ENCODE measurements at regions not wholly inside any gene's neighbourhood (a gene's known extent, or its start where the extent isn't known, plus 50 kb on each side); places are given as distances from the start of the nearest gene placed in this dataset.
"Not testable (repeated sequence)": the region's sequence is repeated elsewhere in the genome, so short reads cannot be mapped to it uniquely, and the experiment has no call there.

DNA sequence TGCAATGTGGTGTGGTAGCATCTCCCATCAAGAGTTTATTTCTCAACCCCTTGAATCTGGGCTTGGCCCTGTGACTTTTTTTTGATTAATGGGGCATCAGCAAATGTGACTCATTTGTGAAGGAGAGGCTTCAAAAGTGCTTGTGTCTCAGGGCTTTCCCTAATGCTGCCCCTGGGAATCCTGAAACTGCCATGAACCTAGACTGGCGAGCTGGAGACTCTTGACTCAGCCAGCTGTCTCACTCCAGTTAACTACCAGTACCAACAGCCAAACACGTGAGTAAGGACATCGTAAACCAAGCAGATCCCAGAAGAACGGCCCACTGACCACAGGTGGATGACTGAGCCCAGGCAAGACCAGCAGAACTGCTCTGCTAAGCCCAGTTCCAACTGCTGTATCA, 72.8 kb upstream of the ADTRP start:
- H3K4me3 ChIP-seq (replicated peaks in 1 of 2; ENCODE audit: low read depth in 2 of 2, low read length in 2 of 2), result no peak overlapping the region
- peak in 1 of 2 donors; percentile 76 for DNase-seq (ENCODE audit: low read depth in 2 of 2)
- TF ChIP-seq, protein P1, sequence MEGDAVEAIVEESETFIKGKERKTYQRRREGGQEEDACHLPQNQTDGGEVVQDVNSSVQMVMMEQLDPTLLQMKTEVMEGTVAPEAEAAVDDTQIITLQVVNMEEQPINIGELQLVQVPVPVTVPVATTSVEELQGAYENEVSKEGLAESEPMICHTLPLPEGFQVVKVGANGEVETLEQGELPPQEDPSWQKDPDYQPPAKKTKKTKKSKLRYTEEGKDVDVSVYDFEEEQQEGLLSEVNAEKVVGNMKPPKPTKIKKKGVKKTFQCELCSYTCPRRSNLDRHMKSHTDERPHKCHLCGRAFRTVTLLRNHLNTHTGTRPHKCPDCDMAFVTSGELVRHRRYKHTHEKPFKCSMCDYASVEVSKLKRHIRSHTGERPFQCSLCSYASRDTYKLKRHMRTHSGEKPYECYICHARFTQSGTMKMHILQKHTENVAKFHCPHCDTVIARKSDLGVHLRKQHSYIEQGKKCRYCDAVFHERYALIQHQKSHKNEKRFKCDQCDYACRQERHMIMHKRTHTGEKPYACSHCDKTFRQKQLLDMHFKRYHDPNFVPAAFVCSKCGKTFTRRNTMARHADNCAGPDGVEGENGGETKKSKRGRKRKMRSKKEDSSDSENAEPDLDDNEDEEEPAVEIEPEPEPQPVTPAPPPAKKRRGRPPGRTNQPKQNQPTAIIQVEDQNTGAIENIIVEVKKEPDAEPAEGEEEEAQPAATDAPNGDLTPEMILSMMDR (IDR thresholded peaks at IDR 0.05; ENCODE audit: low read depth, low read length), result no peak

DNA sequence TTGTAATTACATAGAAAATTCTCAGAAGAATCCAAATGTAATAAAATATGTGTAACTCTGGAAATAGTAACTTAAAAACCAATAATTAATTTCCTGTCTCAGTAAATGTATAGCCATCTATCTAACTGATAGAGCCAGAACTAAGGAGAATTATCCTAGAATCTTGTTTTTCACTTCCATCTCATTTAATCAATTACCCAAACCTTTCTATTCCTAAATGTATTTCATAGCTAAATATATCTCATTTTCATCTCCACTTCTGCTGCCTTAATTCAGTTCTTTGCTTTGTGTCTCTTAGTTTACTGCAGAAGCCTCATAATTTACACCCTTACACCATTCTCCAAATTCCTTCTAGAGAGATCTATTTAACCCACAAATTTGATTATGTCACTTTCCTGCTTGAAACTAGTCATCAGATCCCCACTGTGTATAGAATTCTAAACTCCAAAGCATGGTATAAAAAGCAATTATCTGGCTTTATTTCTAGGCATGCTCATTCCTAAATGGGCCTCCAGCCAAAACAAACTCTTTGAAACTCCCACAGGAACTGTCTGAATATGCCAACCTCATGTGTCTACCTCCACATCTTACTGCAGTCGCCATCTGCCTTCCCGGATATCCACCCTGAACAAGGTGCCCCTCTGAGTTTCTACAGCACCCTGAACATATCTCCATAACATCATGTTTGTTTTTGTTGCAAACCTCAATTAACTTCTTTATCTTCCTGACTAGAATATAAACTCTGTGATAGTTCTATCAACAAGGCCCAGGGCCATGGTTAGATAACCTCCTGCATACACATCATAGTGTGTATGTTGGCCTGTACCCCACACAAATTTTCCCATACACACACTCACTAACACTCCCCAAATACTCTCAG, 70.5 kb upstream of the ADTRP start:
- H3K4me3 ChIP-seq (replicated peaks in 1 of 2; ENCODE audit: low read depth in 2 of 2, low read length in 2 of 2), result no peak overlapping the region
- TF ChIP-seq, protein P1 (IDR thresholded peaks at IDR 0.05; ENCODE audit: low read depth, low read length), result no peak
- DNase-seq (ENCODE audit: low read depth in 2 of 2), result peak; percentile 39 to 41

DNA sequence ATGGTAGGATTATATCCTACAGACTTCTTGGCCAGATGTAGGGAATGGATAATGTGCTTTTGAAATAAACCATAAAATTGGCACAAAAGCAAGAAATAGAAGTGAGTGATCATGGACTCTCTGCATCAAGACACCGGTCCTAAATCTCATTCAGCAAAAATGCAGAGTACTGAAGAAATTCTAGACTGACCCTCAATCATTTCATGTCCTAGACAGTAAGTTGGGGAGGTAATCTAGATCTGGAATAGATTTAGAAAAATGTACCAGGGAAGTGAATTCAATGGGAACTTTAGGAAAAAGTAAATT, 69.7 kb upstream of the ADTRP start:
- TF ChIP-seq, protein P1 (IDR thresholded peaks at IDR 0.05; ENCODE audit: low read depth, low read length), result no peak
- DNase-seq (ENCODE audit: low read depth in 2 of 2), result no peak
- H3K4me3 ChIP-seq (replicated peaks in 1 of 2; ENCODE audit: low read depth in 2 of 2, low read length in 2 of 2), result no peak overlapping the region

DNA sequence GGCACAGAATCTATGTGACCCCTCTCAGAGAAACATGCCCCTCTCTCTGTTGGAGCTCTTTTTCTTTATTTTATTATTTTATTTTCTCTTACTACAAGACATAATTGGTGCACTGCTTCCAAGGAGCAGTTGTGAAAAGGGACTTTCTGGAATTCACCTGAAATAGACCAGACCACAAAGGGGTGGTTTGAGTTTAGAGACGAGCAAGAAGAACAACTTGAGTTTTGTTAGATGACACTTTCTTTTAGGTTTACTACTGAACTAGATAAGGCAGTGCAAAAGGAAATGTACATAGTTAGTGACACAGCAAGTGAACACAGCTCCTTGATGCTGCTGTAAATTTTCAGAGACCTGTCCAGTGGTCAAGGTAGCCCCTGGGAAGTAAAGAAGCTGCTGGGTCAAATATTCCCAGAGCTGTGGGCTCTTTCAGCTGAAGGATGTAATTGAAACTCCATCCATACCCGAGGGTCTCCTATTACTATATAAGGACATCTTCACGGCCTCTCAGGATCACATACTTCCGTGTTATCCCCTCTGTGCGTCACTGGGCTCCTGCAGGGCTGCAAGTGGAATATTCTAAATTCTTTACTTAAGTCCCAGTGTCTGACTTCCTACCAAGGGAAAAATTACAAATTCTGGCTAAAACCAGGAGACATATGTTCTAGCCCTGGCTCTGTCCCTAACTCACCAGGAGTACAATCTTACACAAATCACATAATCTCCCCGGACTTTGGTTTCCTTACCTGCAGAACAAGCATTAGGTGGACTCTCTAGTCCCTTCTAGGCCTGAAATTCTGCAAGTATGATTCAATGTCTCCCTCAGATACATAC, 69.1 kb upstream of the ADTRP start:
- DNase-seq (ENCODE audit: low read depth in 2 of 2), result no peak
- no peak overlapping the region for H3K4me3 ChIP-seq (replicated peaks in 1 of 2; ENCODE audit: low read depth in 2 of 2, low read length in 2 of 2)
- TF ChIP-seq, protein P1 (IDR thresholded peaks at IDR 0.05; ENCODE audit: low read depth, low read length), result no peak

DNA sequence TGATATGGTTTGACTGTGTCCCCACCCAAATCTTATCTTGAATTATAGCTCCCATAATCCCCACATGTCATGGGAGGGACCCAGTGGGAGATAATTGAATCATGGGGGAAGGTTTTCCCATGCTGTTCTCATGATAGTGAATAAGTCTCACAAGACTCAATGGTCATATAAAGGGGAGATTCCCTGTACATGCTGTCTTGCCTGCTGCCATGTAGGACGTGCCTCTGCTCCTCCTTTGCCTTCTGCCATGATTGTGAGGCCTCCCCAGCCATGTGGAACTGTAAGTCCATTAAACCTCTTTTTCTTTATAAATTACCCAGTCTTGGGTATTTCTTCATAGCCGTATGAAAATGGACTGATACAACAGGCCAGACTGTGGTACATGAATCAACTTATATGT, 68.5 kb upstream of the ADTRP start:
- DNase-seq (ENCODE audit: low read depth in 2 of 2); H3K4me3 ChIP-seq (replicated peaks in 1 of 2; ENCODE audit: low read depth in 2 of 2, low read length in 2 of 2): not testable (repeated sequence)

DNA sequence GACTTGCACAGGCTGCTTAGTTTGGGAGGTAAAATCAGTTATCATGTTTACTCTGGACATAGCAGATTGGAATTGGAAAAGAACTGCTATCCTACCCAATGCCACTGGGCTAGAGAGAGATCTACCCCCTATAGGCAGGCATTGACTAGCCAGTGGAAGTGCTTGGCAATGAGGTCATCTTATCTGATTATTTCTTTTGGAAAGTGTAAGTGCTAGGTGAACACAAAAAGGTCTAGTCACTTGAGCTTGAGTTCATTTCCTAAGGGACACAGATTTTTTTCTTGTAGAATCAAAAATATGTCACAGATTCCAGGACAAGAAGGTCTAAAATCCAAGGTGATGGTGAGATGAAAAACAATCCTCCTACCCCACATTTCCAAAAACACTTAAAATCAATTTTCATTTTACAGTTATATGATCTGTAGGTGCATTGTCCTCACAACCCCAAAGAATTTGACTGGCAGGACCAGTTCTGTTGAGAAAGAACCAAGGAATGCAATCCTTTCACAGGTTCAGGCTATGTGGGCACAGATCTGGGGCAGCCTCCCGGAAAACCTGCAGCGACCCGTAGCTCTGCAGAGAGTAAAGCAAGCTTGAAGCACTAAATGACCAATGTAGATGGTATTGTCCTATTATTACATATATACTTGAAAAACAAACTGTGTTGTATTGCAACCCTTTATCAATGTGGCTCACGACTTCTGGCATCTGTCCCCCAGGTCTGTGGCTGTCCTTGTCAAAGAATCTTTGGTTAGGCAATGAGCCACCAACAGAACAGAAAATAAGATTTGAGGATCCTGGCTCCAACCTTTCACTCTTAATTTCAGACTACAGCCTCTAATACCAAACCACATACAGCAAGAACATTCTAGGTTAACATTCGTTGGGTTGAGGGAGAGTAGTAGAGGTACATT, 67.3 kb upstream of the ADTRP start:
- no peak overlapping the region for H3K4me3 ChIP-seq (replicated peaks in 1 of 2; ENCODE audit: low read depth in 2 of 2, low read length in 2 of 2)
- TF ChIP-seq, protein P1 (IDR thresholded peaks at IDR 0.05; ENCODE audit: low read depth, low read length), result no peak
- DNase-seq (ENCODE audit: low read depth in 2 of 2), result no peak

DNA sequence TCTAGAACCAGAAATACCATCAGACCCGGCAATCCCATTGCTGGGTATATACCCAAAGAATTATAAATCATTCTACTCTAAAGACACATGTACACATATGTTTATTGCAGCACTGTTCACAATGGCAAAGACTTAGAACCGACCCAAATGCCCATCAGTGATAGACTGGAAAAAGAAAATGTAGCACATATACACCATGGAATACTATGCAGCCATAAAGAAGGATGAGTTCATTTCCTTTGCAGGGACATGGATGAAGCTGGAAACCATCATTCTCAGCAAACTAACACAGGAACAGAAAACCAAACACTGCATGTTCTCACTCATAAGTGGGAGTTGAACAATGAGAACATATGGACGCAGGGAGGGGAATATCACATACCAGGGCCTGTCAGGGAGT, 64.2 kb upstream of the ADTRP start:
- not testable (repeated sequence) for H3K4me3 ChIP-seq (replicated peaks in 1 of 2; ENCODE audit: low read depth in 2 of 2, low read length in 2 of 2); DNase-seq (ENCODE audit: low read depth in 2 of 2)
